Hindlimb muscle (tissue), 1 donor: ENCODE measurements at regions not wholly inside any gene's neighbourhood (a gene's known extent, or its start where the extent isn't known, plus 50 kb on each side); places are given as distances from the start of the nearest gene placed in this dataset.

Source experiments
- DNase-seq: peaks from one replicate; pipeline ENCODE4 v3.0.0-alpha.2; 2013

- no peak for DNase-seq
These were observed 94.3 kb downstream of the C17orf67 start for GRCh38 chr17:56739376-56739775.

GRCh38 chr17:56739776-56740175 is 93.9 kb downstream of the C17orf67 start:
- no peak for DNase-seq

- no peak for DNase-seq
These were observed 93.2 kb downstream of the C17orf67 start for GRCh38 chr17:56740481-56740880.
